Karpas-422 (cell line): ENCODE measurements at regions not wholly inside any gene's neighbourhood (a gene's known extent, or its start where the extent isn't known, plus 50 kb on each side); places are given as distances from the start of the nearest gene placed in this dataset.
"Not testable (repeated sequence)": the region's sequence is repeated elsewhere in the genome, so short reads cannot be mapped to it uniquely, and the experiment has no call there.

ENCODE experiments used
- DNase-seq: peaks from one replicate; pipeline ENCODE4 v3.0.0-alpha.2; 2015
- H2AFZ ChIP-seq: fragments of 200-600 bp; sonication (generic); 2 replicates; pipeline ENCODE4 v1.6.1; 2014; ENCODE audit warnings: antibody characterized with exemption, low read length, mixed read lengths
- H3K27ac ChIP-seq: fragments of 200-600 bp; sonication (generic); 2 replicates; pipeline ENCODE4 v1.5.1; 2014; ENCODE audit warnings: mild to moderate bottlenecking, low read length, moderate library complexity
- H3K27me3 ChIP-seq: fragments of 200-600 bp; sonication (generic); 2 replicates; pipeline ENCODE4 v1.6.1; 2014; ENCODE audit warnings: low read length, mixed read lengths
- H3K36me3 ChIP-seq: fragments of 200-600 bp; sonication (generic); 2 replicates; pipeline ENCODE4 v1.6.1; 2014; ENCODE audit warnings: low read length, mixed read lengths; ENCODE audit not compliant: insufficient read depth
- H3K4me1 ChIP-seq: fragments of 200-600 bp; sonication (generic); 2 replicates; pipeline ENCODE4 v1.6.1; 2014; ENCODE audit warnings: mild to moderate bottlenecking, low read length, mixed read lengths
- H3K4me2 ChIP-seq: fragments of 200-600 bp; sonication (generic); 2 replicates; pipeline ENCODE4 v1.6.1; 2014; ENCODE audit warnings: low read length, low read depth, mild to moderate bottlenecking; ENCODE audit not compliant: poor library complexity, severe bottlenecking
- H3K4me3 ChIP-seq: fragments of 200-600 bp; sonication (generic); 2 replicates; pipeline ENCODE4 v1.5.1; 2014; ENCODE audit warnings: mild to moderate bottlenecking, antibody characterized with exemption, low read length, mixed read lengths
- H3K79me2 ChIP-seq: fragments of 200-600 bp; sonication (generic); 2 replicates; pipeline ENCODE4 v1.6.1; 2014; ENCODE audit warnings: mild to moderate bottlenecking, low read length, mixed read lengths
- H3K9ac ChIP-seq: fragments of 200-600 bp; sonication (generic); 2 replicates; pipeline ENCODE4 v1.6.0; 2014; ENCODE audit warnings: low read length
- H3K9me2 ChIP-seq: fragments of 200-600 bp; sonication (generic), shearing (Covaris generic); replicated peaks from 2 replicates; pipeline ENCODE4 v1.6.0; 2014; ENCODE audit warnings: mild to moderate bottlenecking, low read length, moderate library complexity; ENCODE audit not compliant: insufficient read depth
- H3K9me3 ChIP-seq: fragments of 300-700, 200-600 bp; sonication (generic); 2 replicates; pipeline ENCODE4 v1.6.1; 2014; ENCODE audit warnings: low read length, mixed read lengths
- H4K20me1 ChIP-seq: fragments of 200-600 bp; sonication (generic); 2 replicates; pipeline ENCODE4 v1.6.1; 2014; ENCODE audit warnings: mild to moderate bottlenecking, antibody characterized with exemption, low read length, low read depth; ENCODE audit not compliant: insufficient read depth

- Histone ChIP-seq H3K79me2 (no peaks in the 10 kb centered on the region), H3K27ac (no peak overlapping the region), H3K27me3 (no peaks in the 10 kb centered on the region), H3K4me3 (no peak overlapping the region), H3K36me3 (no peaks in the 10 kb centered on the region), H2AFZ (no peak overlapping the region), H3K9me3 (no peaks in the 10 kb centered on the region), H4K20me1 (no peaks in the 10 kb centered on the region), H3K9ac (no peak overlapping the region), H3K4me2 (no peak overlapping the region), H3K4me1 (no peaks in the 10 kb centered on the region), H3K9me2 (no peaks in the 10 kb centered on the region)
- DNase-seq: no peak
Measured at GRCh38 chr1:114248162-114248561, 94.5 kb upstream of the SYT6 start.

- not testable (repeated sequence) for H3K9me3 ChIP-seq, H4K20me1 ChIP-seq, H3K9ac ChIP-seq, H3K4me1 ChIP-seq, H3K27ac ChIP-seq, H3K4me2 ChIP-seq, H3K9me2 ChIP-seq, H3K36me3 ChIP-seq, H3K27me3 ChIP-seq, DNase-seq, H3K4me3 ChIP-seq, H3K79me2 ChIP-seq, H2AFZ ChIP-seq
Measured at GRCh38 chr1:114242531-114243210, 89.0 kb upstream of the SYT6 start.

- Histone ChIP-seq H3K9me3 (no peaks in the 10 kb centered on the region), H3K4me1 (peaks cover 8% of the 10 kb centered on the region), H3K79me2 (no peaks in the 10 kb centered on the region), H3K27ac (no peak overlapping the region), H3K27me3 (no peaks in the 10 kb centered on the region), H3K9ac (no peak overlapping the region), H2AFZ (no peak overlapping the region), H3K4me2 (no peak overlapping the region), H3K36me3 (no peaks in the 10 kb centered on the region), H4K20me1 (no peaks in the 10 kb centered on the region), H3K9me2 (no peaks in the 10 kb centered on the region), H3K4me3 (no peak overlapping the region)
- DNase-seq: no peak
Measured at GRCh38 chr1:114238053-114238452, 84.4 kb upstream of the SYT6 start.

GRCh38 chr1:114236517-114236916 is 82.8 kb upstream of the SYT6 start:
- Histone ChIP-seq H3K27ac (no peak overlapping the region), H3K27me3 (no peaks in the 10 kb centered on the region), H3K36me3 (no peaks in the 10 kb centered on the region), H3K4me3 (no peak overlapping the region), H3K4me2 (no peak overlapping the region), H2AFZ (no peak overlapping the region), H3K9me2 (no peaks in the 10 kb centered on the region), H3K79me2 (no peaks in the 10 kb centered on the region), H3K9ac (no peak overlapping the region), H4K20me1 (no peaks in the 10 kb centered on the region), H3K4me1 (peaks cover 8% of the 10 kb centered on the region), H3K9me3 (no peaks in the 10 kb centered on the region)
- no peak for DNase-seq

- H3K4me3 ChIP-seq: no peak overlapping the region
- no peaks in the 10 kb centered on the region for H4K20me1 ChIP-seq
- no peaks in the 10 kb centered on the region for H3K9me3 ChIP-seq
- H3K27ac ChIP-seq: no peak overlapping the region
- H3K27me3 ChIP-seq: no peaks in the 10 kb centered on the region
- H3K36me3 ChIP-seq: no peaks in the 10 kb centered on the region
- no peak overlapping the region for H2AFZ ChIP-seq
- H3K79me2 ChIP-seq: no peaks in the 10 kb centered on the region
- no peaks in the 10 kb centered on the region for H3K9me2 ChIP-seq
- H3K4me1 ChIP-seq: peaks cover 8% of the 10 kb centered on the region
- H3K4me2 ChIP-seq: no peak overlapping the region
- no peak for DNase-seq
- no peak overlapping the region for H3K9ac ChIP-seq
Measured at GRCh38 chr1:114235960-114236359, 82.3 kb upstream of the SYT6 start.

- no peaks in the 10 kb centered on the region for H3K27me3 ChIP-seq
- no peaks in the 10 kb centered on the region for H3K9me3 ChIP-seq
- H3K4me2 ChIP-seq: no peak overlapping the region
- H3K4me1 ChIP-seq: peaks cover 8% of the 10 kb centered on the region
- no peak for DNase-seq
- no peaks in the 10 kb centered on the region for H3K79me2 ChIP-seq
- H4K20me1 ChIP-seq: no peaks in the 10 kb centered on the region
- H3K27ac ChIP-seq: no peak overlapping the region
- no peaks in the 10 kb centered on the region for H3K9me2 ChIP-seq
- H3K9ac ChIP-seq: no peak overlapping the region
- no peak overlapping the region for H3K4me3 ChIP-seq
- H2AFZ ChIP-seq: no peak overlapping the region
- H3K36me3 ChIP-seq: no peaks in the 10 kb centered on the region
Measured at GRCh38 chr1:114235281-114235680, 81.6 kb upstream of the SYT6 start.

- H3K27ac ChIP-seq: no peak overlapping the region
- no peaks in the 10 kb centered on the region for H3K36me3 ChIP-seq
- no peaks in the 10 kb centered on the region for H3K27me3 ChIP-seq
- peaks cover 8% of the 10 kb centered on the region for H3K4me1 ChIP-seq
- H2AFZ ChIP-seq: no peak overlapping the region
- H3K79me2 ChIP-seq: no peaks in the 10 kb centered on the region
- H3K9me3 ChIP-seq: no peaks in the 10 kb centered on the region
- no peak overlapping the region for H3K9ac ChIP-seq
- H4K20me1 ChIP-seq: no peaks in the 10 kb centered on the region
- no peak overlapping the region for H3K4me2 ChIP-seq
- peak; percentile 41 for DNase-seq
- no peaks in the 10 kb centered on the region for H3K9me2 ChIP-seq
- H3K4me3 ChIP-seq: no peak overlapping the region
Measured at GRCh38 chr1:114234408-114235124, 80.9 kb upstream of the SYT6 start.

GRCh38 chr1:114232691-114233090 is 79.0 kb upstream of the SYT6 start:
- Histone ChIP-seq H3K4me2 (no peak overlapping the region), H2AFZ (no peak overlapping the region), H3K4me3 (no peak overlapping the region), H4K20me1 (no peaks in the 10 kb centered on the region), H3K27ac (no peak overlapping the region), H3K27me3 (no peaks in the 10 kb centered on the region), H3K9ac (no peak overlapping the region), H3K9me2 (no peaks in the 10 kb centered on the region), H3K36me3 (no peaks in the 10 kb centered on the region), H3K4me1 (peaks cover 8% of the 10 kb centered on the region), H3K9me3 (no peaks in the 10 kb centered on the region), H3K79me2 (no peaks in the 10 kb centered on the region)
- no peak for DNase-seq
